K562 (cell line): ENCODE measurements at regions not wholly inside any gene's neighbourhood (a gene's known extent, or its start where the extent isn't known, plus 50 kb on each side); places are given as distances from the start of the nearest gene placed in this dataset.

Experiments
- ATAC-seq: fragments of 200-7000 bp; cut with Tn5 transposase; 3 replicates; pipeline ENCODE4 v1.9.1; 2020; ENCODE audit warnings: moderate library complexity
- BruUV-seq: library from RNA; stranded (reverse); fragments of 400-500 nt; replicated peaks from 2 replicates; lab custom pipeline; 2021; lab: Mats Ljungman, UMichigan
- CTCF ChIA-PET: fragments of 300-600 bp; formaldehyde crosslinking; extraction: SDS; loops from one replicate; lab custom pipeline; 2021; ENCODE audit warnings: low intra/inter-chr PET ratio; lab: Yijun Ruan, JAX
- POLR2A ChIA-PET: fragments of 300-600, 350-650 bp; sonication (Branson Sonifier 250); formaldehyde crosslinking; extraction: SDS; loops from one replicate; lab custom pipeline; 2021; ENCODE audit warnings: antibody characterized with exemption, inconsistent platforms; lab: Yijun Ruan, JAX
- DNase-seq, 4 experiments: peaks; one replicate each; pipeline versions ENCODE4 v3.0.0 to v3.0.0-alpha.2; 2011 to 2018; ENCODE audit warnings: low spot score in 3 of 4, mixed read lengths in 3 of 4; ENCODE audit errors: extremely low read depth in 1 of 4
- FAIRE-seq: peaks from 2 replicates; lab custom pipeline; 2011; peaks lifted over from hg19 to GRCh38; lab: Jason Lieb, UNC
- H2AFZ ChIP-seq: 2 replicates; pipeline ENCODE4 v1.6.0; 2011; ENCODE audit warnings: low read depth, low read length, control low read depth, inconsistent platforms
- H3K27ac ChIP-seq: fragments of 200-600 bp; 3 replicates; pipeline ENCODE4 v1.8.0; 2011; ENCODE audit warnings: low read depth, mild to moderate bottlenecking, control low read depth, inconsistent platforms, low read length, moderate library complexity, mixed read lengths; ENCODE audit errors: extremely low read depth
- H3K27me3 ChIP-seq, 2 experiments: fragments of 300-600 bp in 1 of 2; 2 replicates in 1 of 2; 3 replicates in 1 of 2; pipeline versions ENCODE4 v1.6.0 to v1.8.0; 2011; ENCODE audit warnings: inconsistent platforms in 2 of 2, low read length in 2 of 2, mild to moderate bottlenecking in 1 of 2, mixed read lengths in 1 of 2, moderate library complexity in 1 of 2; ENCODE audit not compliant: control insufficient read depth in 2 of 2, insufficient read depth in 2 of 2
- H3K36me3 ChIP-seq: fragments of 300-600 bp; 3 replicates; pipeline ENCODE4 v1.8.0; 2011; ENCODE audit warnings: mild to moderate bottlenecking, low read length, inconsistent platforms; ENCODE audit not compliant: control insufficient read depth, insufficient read depth
- H3K4me1 ChIP-seq, 2 experiments: fragments of 200-600 bp in 1 of 2; replicated peaks in 1 of 2; 2 replicates in 1 of 2; 3 replicates in 1 of 2; pipeline versions ENCODE4 v1.5.1 to v1.8.0; 2011; ENCODE audit warnings: inconsistent platforms in 2 of 2, low read length in 2 of 2, mild to moderate bottlenecking in 1 of 2, mixed read lengths in 1 of 2, moderate library complexity in 1 of 2; ENCODE audit not compliant: control insufficient read depth in 2 of 2, insufficient read depth in 2 of 2
- H3K4me2 ChIP-seq: 2 replicates; pipeline ENCODE4 v1.6.1; 2011; ENCODE audit warnings: low read length, control low read depth, inconsistent platforms, mixed read lengths; ENCODE audit not compliant: insufficient read depth
- H3K4me3 ChIP-seq: fragments of 200-600 bp; sonication (generic), shearing (Covaris generic); 2 replicates; pipeline ENCODE4 v1.5.1; 2016; ENCODE audit warnings: control low read depth, inconsistent platforms
- H3K79me2 ChIP-seq: fragments of 200-600 bp; 3 replicates; pipeline ENCODE4 v1.8.0; 2011; ENCODE audit warnings: low read length, inconsistent platforms; ENCODE audit not compliant: control insufficient read depth, insufficient read depth
- H3K9ac ChIP-seq, 2 experiments: 2 replicates each; pipeline versions ENCODE4 v1.6.0 to v1.6.1; 2011; ENCODE audit warnings: low read depth in 2 of 2, low read length in 2 of 2, control low read depth in 1 of 2, inconsistent platforms in 1 of 2, mild to moderate bottlenecking in 1 of 2, mixed read lengths in 1 of 2; ENCODE audit not compliant: insufficient read depth in 1 of 2
- H3K9me1 ChIP-seq: one replicate; pipeline ENCODE4 v1.6.0; 2011; ENCODE audit warnings: inconsistent platforms, mild to moderate bottlenecking, low read length, moderate library complexity; ENCODE audit not compliant: control insufficient read depth, insufficient read depth
- H3K9me3 ChIP-seq: replicated peaks from 2 replicates; pipeline ENCODE4 v1.5.1; 2011; ENCODE audit warnings: low read depth, low read length, inconsistent platforms; ENCODE audit not compliant: control insufficient read depth, insufficient read depth
- H4K20me1 ChIP-seq: replicated peaks from 2 replicates; pipeline ENCODE4 v1.6.1; 2011; ENCODE audit warnings: low read length, inconsistent platforms, mixed read lengths; ENCODE audit not compliant: control insufficient read depth, insufficient read depth
- CUX1 ChIP-seq: fragments of 200-800 bp; sonication (Bioruptor generic); IDR thresholded peaks from 2 replicates; pipeline ENCODE4 v1.6.1; 2016; ENCODE audit warnings: missing genetic modification characterization, missing compliant biosample characterization
- MEIS2 ChIP-seq: fragments of 450-650 bp; IDR thresholded peaks from 2 replicates; pipeline ENCODE4 v1.6.1; 2014; ENCODE audit warnings: mild to moderate bottlenecking; ENCODE audit not compliant: partially characterized antibody
- SRSF3 ChIP-seq: fragments of 200-400 bp; formaldehyde crosslinking; IDR thresholded peaks from 2 replicates; pipeline ENCODE4 v1.6.1; 2016; ENCODE audit warnings: mild to moderate bottlenecking, low read length, moderate library complexity; ENCODE audit not compliant: insufficient read depth
- whole genome bisulfite sequencing: fragments of 100-300 bp; shearing (Covaris generic); methylation state at CpG from one replicate; pipeline ENCODE4 v1.1.6; 2016; ENCODE audit warnings: low coverage, mixed read lengths; ENCODE audit not compliant: insufficient coverage; ENCODE audit errors: missing lambda C conversion rate; 5-methylcytosine and 5-hydroxymethylcytosine counted together
- in situ Hi-C: fragments of 300-500 bp; cut with MboI; formaldehyde crosslinking; loops from 4 replicates; pipeline ENCODE4 v1.15.0; 2018; ENCODE audit warnings: inconsistent platforms, mixed read lengths
- intact Hi-C: fragments of 100-400 bp; cut with micrococcal nuclease; formaldehyde crosslinking; loops from 2 replicates; pipeline ENCODE4 v1.14.2; 2022

GRCh38 chr7:46613551-46613950 is 692.5 kb upstream of the IGFBP3 start (continued):
- no peak for TF ChIP-seq SRSF3

- ChIA-PET CTCF (no interaction called here), POLR2A (interaction anchor here (0.7 kb wide), 1 partner anchor 461 kb away, joined by 3 read pairs; no protein-coding TSS in a partner anchor)
- Histone ChIP-seq H3K36me3 (no peaks in the 10 kb centered on the region), H3K27ac (no peak overlapping the region), H4K20me1 (no peaks in the 10 kb centered on the region), H3K27me3 (no peaks in the 10 kb centered on the region), H3K9me1 (no peaks in the 10 kb centered on the region), H3K4me2 (no peak overlapping the region), H3K9ac (no peak overlapping the region), H3K79me2 (no peaks in the 10 kb centered on the region), H3K4me3 (no peak overlapping the region), H3K9me3 (no peaks in the 10 kb centered on the region), H3K4me1 (no peaks in the 10 kb centered on the region), H2AFZ (no peak overlapping the region)
- BruUV-seq: no TSS peak
- intact Hi-C loops (no loop called here), in situ Hi-C loops (no loop called here)
- 2% methylated on average over 5 of the region's 5 CpGs for WGBS
- no peak for FAIRE-seq
- TF ChIP-seq MEIS2: no peak
- no peak for TF ChIP-seq CUX1
- DNase-seq: no peak
- no peak for ATAC-seq
Measured at GRCh38 chr7:46613116-46613515, 692.0 kb upstream of the IGFBP3 start.
